ENCODE measurements at regions not wholly inside any gene's neighbourhood (a gene's known extent, or its start where the extent isn't known, plus 50 kb on each side); places are given as distances from the start of the nearest gene placed in this dataset.

DNA sequence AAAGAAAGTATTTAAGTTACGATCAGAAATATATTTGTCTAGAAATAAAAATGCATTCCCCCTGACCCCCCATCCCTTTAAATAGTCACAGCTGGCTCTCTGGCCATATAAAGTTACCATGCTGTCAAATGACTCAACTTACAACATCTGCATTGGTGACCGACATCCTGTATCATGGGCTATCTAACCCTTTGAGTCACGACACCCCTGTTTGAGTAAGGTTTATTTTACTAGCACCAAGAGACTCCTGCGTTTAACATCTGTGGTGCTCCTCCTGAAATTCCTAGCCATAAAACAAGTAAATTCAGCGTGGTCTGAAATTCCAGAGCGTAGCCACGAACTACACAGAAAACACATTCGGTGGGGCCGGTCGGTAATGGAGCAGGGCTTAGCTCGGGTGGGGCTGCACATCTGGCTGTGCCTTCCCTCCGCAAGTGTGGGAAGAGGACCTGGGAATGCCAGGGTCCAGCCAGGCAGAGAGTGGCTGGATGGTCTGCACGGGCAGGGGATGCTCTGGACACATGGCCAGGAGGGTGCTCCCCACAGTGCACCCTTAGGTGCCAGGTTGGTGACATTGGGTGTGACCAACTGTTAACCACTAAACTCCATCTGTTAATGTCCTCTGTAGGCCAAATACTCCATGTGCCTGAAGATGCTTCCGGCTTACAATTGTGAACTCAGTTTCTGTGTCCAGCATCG is 53.0 kb upstream of the CLDN14 start:
- DNase-seq: no peak

DNA sequence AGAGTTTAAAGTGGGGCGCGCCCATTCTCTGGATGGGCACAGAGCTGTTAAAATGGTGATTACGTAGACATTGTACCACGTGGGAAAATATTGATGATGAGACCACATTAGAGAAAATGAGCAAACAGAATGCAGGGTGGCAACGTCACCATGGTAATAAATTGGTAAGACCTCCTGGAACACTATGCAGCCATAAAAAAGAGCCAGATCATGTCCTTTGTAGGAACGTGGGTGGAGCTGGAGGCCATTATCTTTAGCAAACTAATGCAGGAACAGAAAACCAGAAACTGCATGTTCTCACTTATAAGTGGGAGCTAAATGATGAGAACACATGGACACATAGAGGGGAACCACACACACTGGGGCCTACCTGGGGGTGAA is 53.5 kb upstream of the CLDN14 start:
- no peak for DNase-seq

DNA sequence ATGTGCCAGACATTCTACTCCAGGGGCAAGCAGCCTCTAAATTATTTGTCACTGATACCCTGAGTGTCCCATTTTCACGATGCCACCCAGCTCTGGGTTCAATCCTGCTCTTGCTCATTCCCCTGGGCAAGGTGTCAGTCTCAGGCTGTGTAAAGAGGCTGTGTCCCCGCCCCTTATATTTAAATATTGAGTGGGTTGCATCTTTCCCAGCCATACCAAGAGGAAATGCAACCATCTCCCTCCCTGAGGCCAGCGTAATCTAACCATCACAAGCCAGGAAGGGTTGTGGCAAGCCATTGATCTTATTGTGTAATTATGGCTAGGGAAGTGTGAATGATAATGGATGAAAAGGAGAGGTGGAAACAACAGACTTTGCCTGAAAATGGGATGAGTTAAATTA is 54.7 kb upstream of the CLDN14 start:
- DNase-seq: no peak

DNA sequence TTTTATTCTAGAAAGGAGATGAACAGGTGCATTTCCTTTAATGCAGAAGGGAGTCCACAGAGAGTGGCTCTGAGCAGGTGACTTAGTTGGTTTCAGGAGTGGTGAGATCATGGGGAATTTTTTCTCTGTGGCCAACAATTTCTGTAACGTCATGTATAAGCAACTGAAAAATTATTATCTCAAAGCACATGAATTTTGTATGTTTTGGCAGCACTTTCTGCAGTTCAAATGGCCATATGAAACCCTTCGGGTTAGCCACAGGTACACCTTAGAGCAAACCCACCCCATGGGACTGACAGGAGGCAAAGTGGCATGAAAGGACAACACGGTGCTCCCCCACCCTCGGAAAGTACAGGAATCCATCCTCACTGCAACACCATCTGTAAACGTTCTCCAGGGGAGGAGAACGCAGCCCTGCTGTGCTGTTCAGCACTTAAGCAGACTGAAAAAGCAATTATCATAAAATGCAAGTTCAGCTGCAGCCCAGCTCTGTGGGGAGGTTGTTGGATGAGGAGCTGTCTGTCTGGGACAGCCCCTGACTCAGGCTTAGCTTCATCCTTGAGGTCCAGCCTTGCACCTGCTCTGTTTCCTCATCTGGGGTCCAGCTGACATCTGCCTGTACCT is 55.8 kb upstream of the CLDN14 start:
- DNase-seq: peak; percentile 78

DNA sequence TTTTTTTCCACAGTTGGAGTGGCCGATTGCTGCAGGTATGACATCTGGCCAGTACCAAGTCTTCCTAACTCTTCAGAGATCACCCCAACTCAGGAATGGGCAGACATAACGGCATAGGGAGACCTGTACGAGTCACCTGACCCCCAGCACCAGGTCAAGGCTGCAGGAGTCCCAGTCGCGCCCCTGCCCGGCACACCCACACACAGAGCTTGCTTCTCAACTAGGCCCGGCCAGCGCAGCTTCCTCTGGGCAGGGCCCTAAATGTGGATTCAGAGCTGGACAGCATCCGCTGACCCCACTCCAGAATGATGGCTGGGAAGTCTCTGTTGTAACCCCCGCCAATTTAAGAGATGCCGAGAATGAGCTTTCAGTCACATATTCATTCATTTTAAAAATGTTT is 58.8 kb upstream of the CLDN14 start:
- DNase-seq: no peak

DNA sequence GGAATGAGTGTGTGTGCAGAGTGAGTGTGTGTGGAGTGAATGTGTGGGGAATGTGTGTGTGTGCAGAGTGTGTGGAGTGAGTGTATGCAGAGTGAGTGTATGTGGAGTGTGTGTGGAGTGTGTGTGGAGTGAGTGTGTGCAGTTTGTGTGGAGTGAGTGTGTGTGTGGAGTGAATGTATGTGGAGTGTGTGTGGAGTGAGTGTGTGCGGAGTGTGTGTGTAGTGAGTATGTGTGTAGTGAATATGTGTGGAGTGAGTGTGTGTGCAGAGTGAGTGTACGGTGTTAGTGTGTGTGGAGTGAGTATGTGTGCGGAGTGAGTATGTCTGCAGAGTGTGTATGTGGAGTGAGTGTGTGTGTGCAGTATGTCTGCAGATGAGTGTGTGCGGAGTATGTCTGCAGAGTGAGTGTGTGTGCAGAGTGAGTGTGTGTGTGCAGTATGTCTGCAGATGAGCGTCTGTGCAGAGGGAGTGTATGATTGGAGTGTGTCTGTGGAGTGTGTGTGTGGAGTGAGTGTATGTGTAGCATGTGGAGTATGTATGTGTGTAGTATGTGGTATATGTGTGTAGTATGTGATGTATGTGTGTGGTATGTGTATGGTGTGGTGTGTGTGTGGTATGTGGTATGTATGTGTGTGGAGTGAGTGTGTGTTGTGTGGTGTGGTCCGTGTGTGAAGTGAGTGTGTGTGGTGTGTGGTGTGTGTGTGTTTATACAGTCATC is 59.7 kb upstream of the CLDN14 start:
- DNase-seq: no peak

DNA sequence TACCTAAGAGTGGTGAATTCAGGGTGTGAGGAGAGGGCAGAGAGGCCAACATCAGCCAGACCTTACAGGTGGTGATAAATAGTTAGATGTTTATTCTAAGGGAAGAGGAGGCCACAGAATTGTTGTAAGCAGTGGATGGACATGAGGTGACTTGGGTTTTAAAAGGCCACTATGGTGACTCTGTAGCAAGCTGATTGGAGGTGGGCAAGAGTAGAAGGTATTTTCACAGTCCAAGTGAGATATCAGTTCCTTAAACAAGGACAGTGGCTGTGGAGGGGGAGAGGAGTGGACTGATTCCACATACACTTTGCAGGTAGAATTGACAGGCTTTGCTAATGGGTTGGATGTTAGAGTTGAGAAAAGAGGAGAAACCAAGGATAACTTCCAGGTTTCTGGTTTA is 60.8 kb upstream of the CLDN14 start:
- no peak for DNase-seq

DNA sequence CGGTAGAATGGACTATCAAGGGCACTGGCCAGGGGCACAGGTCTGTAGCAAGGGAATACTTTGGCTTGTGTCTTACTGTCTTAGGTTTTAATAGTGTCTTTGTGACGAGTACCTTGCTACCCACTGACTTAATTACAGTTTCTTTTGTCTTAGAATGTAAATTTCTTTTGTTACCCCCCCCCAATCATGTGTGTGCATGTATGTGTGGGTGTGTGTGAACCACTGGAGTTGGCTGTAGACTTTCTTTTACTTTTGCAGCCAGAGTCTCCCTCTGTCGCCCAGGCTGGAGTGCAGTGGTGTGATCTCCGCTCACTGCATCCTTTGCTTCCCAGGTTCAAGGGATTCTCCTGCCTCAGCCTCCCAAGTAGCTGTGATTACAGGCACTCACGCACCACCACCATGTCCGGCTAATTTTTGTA is 61.8 kb upstream of the CLDN14 start:
- no peak for DNase-seq

DNA sequence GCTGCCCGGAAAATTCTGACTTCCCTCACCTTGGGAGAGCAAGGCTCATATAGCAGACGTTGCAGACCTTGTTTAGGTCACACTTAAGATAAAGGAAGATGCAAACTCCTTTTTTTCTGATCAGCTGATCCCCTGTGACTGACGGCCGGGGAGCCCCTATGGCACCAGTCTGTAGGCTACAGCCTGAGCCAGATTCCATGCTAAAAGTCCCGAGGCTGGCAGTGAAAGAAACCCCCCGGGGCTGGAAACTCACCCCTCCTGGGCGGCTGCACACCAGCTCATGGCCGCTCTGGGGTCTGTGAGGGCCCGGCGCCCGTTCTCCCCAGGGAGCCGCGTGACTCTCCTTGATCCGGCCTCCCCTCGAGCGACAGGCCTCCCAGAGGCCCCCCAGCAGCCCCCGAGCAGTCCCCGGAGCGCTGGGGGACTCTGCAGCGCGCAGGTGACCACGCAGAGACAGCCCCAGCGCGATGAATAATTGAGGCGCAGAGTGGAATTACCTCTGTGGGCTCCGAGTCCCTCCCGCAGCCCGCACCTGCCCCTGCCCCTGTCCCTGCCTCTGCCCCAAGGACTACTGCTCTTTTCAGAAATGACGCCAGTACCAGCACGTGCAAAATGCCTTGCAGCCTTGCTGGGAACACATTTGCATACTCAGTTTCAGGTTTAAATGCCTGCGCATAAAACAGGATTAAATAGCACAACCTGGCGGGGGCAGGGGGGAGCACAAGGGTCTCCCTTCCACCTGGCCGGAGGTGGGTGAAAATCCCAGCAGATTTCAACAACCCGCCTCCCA is 62.6 kb upstream of the CLDN14 start:
- peak; percentile 17 for DNase-seq

DNA sequence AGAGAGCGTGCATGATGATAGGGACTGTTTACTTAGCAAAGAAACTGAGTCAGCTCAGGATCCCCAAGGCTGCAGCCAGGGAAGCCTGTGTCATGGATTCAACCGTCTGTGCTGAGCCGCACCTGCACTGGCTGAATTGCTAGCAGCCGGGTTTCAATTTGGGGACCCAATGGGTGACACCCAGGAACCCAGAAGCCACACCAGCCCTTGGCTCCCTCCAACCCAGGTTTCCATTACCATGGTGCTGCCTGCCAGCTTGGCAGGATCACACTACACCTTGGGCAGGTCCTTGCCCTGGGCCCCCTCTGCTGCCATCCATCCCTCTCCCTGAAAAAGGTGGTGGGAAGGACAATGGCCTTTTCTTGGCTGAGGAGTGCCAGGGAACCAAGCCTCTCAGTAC is 64.0 kb upstream of the CLDN14 start:
- no peak for DNase-seq

DNA sequence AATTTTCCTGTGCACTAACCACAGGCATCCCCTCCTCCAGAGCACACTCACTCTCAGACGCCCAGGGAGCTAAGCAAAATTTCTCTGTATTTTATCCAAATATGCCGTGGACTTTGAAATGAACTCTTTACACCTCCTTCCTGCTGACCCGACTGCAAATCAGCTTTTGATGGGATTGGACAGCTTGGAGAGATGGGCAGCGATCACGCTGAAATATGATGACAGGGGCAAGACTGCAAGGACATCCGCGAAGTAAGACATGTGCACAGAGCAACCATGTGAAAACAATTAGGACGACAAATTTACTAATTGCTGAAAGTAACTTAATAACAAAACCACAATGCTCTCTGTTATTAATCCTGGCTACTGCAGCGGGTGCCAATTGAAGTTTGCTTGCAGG is 64.6 kb upstream of the CLDN14 start:
- no peak for DNase-seq

DNA sequence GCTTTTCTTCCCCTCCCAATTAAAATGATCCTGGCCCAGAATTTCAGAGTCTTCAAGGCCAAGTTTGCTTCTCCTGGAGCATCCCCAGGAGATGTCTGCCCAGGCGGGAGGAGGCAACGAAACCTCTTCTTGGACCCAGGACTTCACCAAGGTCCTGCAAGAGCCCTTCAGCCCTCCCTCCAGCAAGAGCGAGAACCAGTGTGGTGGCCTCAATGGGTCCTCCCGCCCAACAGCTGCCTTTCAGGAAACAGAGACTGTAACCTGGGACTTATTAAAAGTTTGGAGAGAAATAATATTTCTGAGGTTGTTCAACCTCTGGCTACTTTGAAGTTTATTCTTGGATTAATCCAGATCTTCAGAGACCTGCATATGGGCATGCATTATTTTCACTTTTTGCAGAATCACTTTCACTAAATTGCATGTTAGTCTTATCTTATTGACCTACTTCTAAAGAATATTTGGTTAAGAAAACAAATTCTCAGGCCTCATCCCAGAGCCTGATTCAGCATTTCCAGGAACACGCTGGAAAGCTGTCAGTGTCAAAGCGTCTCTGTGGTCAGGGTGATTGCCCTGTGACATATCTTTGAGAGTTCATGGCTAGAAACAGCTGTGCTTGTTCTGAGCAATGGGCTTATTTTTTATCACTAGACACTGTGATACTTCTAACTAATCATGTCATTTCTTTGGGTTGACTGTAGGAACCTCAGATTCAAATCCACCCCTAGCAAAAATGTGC is 66.0 kb upstream of the CLDN14 start:
- no peak for DNase-seq

DNA sequence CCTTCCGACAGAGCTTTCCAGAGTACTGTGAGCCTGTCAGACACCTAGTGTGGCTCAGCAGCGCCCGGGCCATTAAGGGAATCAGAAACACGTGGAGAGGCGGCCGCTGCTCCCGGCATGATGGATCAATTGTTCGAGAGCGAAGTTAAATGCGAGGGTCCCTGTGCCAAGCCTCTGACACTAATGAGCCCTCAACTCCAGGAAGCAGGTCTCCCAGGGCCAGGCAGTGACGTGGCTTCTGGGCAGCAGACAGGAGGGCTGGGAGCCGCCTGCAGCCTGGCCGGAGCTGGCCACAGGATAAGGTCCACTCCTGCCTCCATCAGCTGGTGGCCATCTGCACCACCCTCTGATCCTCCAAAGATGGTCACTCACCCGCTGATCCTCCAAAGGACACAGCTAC is 67.5 kb upstream of the CLDN14 start:
- no peak for DNase-seq

DNA sequence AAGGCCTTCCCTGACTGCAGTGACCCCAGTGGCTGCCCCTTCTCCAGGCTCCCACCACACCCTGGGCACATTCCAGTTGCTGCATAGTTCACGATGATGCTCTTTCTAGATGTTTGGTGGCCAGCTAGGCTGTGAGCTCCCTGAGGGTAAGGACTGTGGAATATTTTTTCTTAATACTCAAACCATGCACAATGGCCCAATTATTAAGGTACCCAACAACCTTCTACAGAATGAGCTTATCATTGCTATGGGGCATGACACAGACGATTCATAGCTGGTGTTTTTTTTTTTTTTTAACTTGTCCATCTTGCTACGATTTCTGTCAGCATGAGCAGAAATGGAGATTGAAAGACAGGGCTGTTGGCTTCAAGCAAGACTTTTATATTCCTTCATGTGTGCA is 68.9 kb upstream of the CLDN14 start:
- no peak for DNase-seq

DNA sequence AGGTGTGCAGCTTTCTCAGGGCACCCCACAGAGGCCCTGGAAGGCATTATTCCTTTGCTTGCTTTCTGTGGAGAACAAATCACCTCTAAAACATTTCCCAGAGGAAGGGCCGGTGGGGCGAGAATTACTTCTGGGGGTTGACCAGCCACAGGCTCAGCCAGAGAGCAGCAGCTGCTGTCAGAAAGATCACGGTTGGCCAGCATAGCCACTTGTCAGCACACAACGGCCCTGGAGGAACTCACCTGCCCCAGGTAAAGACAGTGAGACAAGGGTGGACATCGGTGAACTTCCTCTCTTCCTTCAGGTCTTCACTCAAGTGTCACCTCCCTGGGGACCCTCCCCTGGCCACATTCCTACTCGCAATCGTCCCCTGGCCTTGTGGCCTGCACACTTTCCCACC is 69.5 kb upstream of the CLDN14 start:
- peak; percentile 26 for DNase-seq

DNA sequence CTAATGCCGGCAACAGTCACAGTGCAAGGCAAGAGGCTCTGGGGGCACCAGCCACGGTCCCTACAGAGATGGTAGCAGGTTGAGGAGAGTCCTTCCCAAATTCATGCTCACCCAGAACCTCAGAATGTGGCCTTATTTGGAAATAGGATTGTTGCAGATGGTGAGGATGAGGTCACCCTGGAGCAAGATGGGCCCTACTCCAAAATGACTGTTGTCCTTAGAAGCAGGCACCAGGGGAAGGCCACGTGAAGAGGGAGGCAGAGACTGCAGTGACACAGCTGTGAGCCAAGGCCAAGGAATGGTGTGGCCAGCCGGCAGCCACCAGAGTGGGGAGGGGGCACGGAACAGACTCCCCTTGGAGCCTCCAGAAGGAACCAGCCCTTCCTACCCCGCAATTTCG is 70.8 kb upstream of the CLDN14 start:
- peak; percentile 20 for DNase-seq

DNA sequence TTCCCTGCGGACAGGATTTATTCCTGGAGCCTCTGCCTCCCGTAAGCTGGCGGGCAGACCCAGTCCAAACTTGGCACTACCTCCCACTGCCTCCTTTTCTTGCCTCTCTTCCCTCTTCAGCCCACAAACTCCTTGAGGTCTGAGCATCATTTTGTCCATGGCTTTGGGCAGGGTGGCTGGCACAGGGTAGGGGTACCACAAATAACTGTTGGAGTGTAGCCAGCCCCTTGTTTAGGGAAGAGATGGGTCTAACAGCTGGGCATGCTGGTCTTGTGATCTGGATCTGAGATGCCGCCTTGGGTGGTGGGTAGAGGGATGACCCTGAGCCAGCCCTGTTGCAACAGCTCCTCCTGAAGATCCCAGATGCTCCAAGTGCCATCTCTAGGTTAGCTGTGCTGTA is 71.4 kb upstream of the CLDN14 start:
- no peak for DNase-seq

DNA sequence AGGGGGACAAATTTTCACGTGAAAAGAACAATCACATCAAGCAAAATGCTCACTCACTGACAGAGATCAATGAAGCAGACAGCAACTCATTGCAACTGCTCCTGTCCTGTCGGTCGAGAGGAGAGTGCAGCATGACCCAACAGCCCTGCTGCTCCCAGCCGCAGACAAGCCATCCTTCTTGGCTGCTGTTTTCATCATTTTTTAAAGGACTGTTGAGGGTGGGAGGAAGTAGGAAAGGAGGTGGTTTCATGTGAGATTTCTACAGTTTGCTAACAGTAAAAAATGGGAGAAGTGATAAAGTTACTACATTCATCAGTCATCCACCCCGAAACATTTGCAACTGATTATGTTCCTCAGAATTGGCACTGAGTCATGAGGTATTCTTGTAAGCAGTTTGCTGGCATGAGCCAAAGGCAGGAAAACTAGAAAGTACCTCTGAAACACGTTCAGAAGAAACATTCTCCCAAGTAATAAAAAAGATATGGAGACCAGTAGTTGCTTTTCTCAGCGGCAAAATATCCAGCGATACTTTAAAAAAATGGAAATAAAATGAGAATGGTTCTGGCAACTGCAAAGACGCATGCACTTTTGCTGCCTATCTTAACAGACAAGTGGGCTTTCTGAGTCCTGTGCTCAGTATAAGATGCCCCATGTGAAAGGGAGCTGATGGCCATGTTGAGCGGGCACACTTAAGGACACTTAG is 72.0 kb upstream of the CLDN14 start:
- no peak for DNase-seq

DNA sequence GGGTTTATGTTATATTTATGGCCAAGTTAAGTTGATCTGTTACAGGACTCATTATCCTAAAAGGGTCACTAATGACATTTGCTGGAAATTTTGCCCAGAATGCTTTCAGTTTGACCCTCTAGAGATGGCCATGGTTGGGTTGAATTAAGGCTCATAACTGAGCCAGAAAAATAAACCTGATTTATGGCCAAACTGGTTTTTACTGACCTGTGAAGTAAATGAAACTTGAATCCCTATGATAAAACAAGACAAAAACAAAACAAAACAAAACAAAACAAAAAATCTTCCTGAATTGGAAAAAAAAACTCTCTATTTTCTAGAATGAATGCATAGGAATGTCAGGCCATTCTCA is 72.5 kb upstream of the CLDN14 start:
- no peak for DNase-seq

DNA sequence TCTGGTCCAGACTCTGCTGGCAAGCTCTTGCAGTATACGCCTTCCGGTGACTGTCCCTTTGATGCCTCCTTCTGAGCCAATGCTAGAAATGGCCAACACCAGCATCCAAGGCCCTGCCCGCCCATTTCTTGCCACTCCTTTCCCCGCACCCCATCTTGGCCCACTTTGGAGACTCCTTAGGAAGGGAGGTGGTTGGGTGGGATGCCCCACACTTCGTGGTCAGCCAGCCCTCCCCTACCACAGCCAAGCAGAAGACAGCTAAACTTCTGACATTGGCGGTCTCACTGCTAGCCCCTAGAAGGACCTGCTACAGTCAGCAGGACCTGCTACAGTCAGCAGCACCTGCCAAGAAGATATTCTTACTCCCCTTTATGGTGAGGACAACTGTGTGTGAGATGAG is 73.5 kb upstream of the CLDN14 start:
- DNase-seq: no peak

DNA sequence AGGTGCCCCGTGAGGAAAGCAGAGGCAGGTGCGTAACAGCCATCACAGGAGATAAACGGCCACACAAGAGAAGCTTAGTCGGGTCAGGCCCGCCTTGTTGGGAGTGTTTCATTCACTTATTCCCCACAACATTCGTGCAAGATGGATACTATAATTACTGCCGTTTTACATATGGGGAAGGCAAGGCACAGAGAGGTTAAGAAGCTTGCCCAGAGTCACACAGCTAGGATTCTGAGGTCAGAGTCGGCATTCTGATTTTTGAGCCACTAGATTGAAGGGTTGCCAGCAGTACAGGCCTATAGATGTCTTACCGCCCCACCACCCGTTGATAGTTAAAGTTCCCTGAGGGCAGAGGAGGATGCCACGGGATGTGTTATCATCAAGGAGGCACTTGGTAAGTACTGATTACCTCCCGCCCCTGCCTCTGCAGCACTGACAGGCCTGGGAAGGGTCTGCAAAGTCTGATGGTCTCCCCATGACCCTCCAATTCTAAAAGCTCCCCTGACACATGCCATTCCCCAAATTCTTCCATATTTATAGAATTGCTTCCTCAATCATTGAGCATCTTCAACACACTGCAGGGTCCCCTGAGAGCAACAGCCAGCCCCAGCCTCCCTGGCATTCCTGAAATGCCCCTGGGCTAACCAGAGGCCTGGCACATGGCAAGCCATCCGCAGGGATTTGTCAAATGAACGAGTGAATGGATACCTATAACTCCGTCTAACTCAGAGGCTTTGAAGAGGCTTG is 74.7 kb upstream of the CLDN14 start:
- DNase-seq: no peak
